AG08395 (cell line): ENCODE measurements at regions not wholly inside any gene's neighbourhood (a gene's known extent, or its start where the extent isn't known, plus 50 kb on each side); places are given as distances from the start of the nearest gene placed in this dataset.
A peak's percentile ranks its signal among the peaks of the same experiment; 100 is the strongest.

ENCODE experiments used
- DNase-seq: peaks from one replicate; pipeline ENCODE4 v3.0.0; 2012; ENCODE audit warnings: mixed read lengths, low spot score

DNA sequence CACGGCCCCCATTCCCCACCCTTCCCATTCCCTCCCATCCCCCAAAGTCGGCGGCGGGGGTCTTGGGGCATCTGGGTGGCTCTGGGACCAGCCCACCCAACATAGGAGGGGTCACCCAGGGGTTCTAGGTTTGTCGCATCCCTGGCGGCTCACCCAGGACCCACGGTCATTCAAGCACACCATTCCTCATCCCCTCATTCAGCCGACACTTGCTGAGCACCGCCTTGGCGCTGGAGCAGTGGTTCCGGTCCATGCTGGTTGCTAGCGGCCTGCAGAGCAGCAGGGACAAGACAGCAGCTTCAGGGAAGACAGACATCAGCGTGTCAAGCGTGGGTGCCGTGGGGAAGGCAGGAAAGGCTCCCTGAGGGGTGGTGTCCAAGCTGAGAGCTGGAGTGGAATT lies 50.5 kb upstream of the OTOS start:
- no peak for DNase-seq

- DNase-seq, result no peak
Measured at GRCh38 chr2:240192661-240193060, 52.2 kb upstream of the OTOS start.

GRCh38 chr2:240194341-240194762 lies 53.9 kb upstream of the OTOS start:
- DNase-seq, result peak; percentile 24

GRCh38 chr2:240195316-240195861 lies 54.9 kb upstream of the OTOS start:
- no peak for DNase-seq

DNA sequence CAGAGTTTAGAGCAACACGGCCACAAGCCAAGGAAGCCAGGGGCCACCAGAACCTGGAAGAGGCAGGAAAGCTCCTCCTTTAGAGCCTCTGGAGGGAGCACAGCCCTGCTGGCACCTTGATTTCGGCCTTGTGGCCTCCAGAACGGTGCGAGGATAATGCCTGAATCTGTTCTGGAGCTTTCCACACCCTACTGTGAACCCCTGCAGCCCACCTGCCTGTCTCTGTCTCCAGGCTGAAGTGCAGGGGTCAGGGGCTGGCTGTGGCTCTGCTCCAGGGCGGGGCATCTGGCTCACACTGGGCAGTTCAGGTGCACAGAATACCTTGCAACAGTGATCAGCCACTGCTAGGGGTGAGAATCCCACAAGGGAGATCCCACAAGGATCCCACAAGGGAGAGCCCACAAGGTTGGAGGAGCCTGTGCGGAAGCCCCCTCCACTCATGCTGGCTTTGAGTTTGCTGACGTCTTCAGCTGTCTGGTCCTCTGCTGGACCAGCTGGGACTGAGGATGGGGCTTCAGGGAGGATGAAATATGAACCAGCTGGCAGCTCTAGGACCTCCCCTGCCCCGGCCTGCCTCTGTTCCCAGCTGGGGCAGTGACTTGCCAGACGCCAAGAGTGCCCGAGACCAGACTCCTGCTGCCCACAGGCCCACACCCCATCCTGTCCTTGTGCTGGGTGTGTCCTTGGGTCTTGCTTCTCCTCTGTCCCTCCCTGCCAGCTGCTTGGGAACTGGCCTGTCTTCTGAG lies 56.4 kb upstream of the OTOS start:
- no peak for DNase-seq

- DNase-seq, result no peak
Measured at GRCh38 chr2:240197462-240198139, 57.1 kb upstream of the OTOS start.

- DNase-seq, result no peak
Measured at GRCh38 chr2:240198226-240198625, 57.8 kb upstream of the OTOS start.

- no peak for DNase-seq
Measured at GRCh38 chr2:240199133-240199870, 58.8 kb upstream of the OTOS start.

GRCh38 chr2:240200230-240201051 lies 60.0 kb upstream of the OTOS start:
- no peak for DNase-seq

- DNase-seq, result no peak
Measured at GRCh38 chr2:240201866-240202265, 61.4 kb upstream of the OTOS start.

DNA sequence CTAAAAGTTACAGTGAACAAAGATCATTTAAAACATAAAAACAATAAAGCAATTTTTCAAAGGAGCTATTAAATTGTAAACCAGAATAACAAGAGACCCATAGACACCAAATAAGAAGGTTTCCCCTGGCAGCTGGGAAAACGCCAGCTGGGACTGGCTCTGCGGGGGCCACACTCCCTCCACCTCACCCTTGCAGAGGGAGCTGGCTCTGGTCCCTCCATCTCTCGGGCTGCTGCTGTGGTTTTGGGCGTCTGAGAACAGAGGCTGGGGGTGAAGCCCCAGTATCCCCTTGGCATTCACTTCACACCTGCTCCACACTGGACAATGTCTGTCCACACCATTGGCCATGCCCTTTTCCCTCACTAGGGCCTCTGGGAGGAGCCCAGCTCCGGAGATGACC lies 62.1 kb upstream of the OTOS start:
- DNase-seq, result no peak

DNA sequence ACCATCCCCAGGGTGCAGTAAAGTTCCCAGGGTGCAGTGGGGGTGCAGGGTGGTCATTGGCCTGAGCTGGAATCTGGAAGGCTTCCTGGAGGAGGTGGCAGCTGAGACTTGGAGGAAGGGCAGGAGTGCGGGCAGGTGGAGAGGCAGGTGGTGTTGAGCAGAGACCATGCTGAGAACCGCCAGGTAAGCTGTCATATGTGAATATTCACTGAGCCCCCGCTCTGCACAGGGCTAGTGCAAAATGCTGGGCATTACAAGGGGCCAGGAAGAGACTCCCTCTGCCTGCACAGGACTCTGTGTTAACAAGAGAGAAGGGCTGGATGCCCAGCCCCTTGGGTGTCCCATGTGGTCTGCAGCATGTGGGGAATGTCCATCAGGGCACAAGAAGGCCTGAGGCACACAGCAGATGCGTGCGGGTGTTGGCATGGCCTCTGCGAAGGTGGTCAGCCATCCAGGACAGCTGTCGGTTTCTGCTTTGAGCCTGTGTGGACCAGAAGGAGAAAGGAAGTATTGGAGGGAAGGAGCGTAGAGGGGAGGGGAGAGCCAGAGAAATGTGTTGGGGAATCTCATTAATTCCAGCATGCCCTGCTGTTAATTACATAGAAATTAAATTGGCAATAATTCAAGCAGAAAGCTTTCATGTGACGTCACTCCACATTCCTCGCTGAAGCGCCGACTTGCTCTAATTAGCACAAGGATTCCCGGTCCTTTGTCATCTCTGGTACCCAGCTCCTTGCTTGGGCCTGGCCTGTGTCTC lies 62.8 kb upstream of the OTOS start:
- no peak for DNase-seq

GRCh38 chr2:240203788-240204270 lies 63.4 kb upstream of the OTOS start:
- DNase-seq, result no peak

- DNase-seq, result no peak
Measured at GRCh38 chr2:240204431-240205276, 64.2 kb upstream of the OTOS start.

GRCh38 chr2:240205348-240205747 lies 64.9 kb upstream of the OTOS start:
- peak; percentile 69 for DNase-seq

DNA sequence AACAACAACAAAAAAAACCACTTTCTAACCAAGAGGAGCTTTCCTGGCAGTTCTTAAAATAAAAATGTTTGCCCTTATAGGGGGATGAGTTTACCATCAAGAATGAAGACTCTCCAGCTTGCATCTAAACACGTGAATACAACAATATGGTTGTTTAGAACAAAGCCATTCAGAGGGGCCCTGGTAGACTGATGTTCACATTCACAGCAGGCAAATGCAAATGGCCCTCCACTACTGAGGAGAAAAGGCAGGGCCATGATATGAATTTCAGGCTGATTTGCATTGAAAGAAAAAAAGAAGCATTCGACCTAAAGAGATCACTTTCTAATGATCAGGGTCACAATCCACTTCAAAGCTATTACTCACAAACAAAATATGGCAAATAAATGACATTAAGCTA lies 65.3 kb upstream of the OTOS start:
- DNase-seq, result no peak

DNA sequence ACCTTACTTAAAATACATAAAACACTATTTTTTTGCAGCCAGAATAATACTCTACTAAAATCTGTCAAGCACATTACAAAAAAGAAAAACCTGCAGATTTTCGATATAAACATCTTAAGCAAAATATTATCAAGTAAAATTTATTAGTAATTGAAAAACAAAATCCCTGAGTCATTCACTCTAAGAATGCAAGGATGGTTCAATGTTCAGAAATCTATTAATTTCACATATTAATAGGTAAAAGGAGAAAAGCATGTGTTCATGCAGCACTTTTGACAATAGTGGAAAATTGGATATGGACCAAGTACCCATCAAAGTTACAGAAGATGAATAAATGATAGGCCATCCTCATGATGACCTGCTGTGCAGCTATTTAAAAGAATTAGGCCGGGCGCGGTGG lies 66.2 kb upstream of the OTOS start:
- DNase-seq, result no peak

GRCh38 chr2:240207661-240208060 lies 67.2 kb upstream of the OTOS start:
- no peak for DNase-seq

- DNase-seq, result no peak
Measured at GRCh38 chr2:240208096-240208495, 67.6 kb upstream of the OTOS start.

- no peak for DNase-seq
Measured at GRCh38 chr2:240208631-240209211, 68.3 kb upstream of the OTOS start.
